ENCODE measurements at regions not wholly inside any gene's neighbourhood (a gene's known extent, or its start where the extent isn't known, plus 50 kb on each side); places are given as distances from the start of the nearest gene placed in this dataset.

- no peaks in the 10 kb centered on the region for H3K79me2 ChIP-seq (ENCODE audit: insufficient read depth, low read length)
- H3K27ac ChIP-seq (ENCODE audit: low read depth, low read length), result no peak overlapping the region
- no peaks in the 10 kb centered on the region for H3K9me3 ChIP-seq (ENCODE audit: insufficient read depth, low read length)
- H3K4me3 ChIP-seq (ENCODE audit: insufficient read depth, low read length, poor library complexity, severe bottlenecking), result no peak overlapping the region
- H3K27me3 ChIP-seq (ENCODE audit: low read length), result no peaks in the 10 kb centered on the region
- no peak overlapping the region for H3K4me2 ChIP-seq (ENCODE audit: low read depth, low read length, poor library complexity, severe bottlenecking)
- no peak overlapping the region for H3K9ac ChIP-seq (ENCODE audit: low read length)
- H2AFZ ChIP-seq (ENCODE audit: low read depth, low read length, severe bottlenecking), result no peak overlapping the region
- no peaks in the 10 kb centered on the region for H3K9me2 ChIP-seq (replicated peaks; ENCODE audit: insufficient read depth, low read length)
- no peaks in the 10 kb centered on the region for H3F3A ChIP-seq (ENCODE audit: insufficient read depth)
- TF ChIP-seq EZH2phosphoT487 (conservative IDR thresholded peaks at IDR 0.05; ENCODE audit: low read length), result no peak
- TF ChIP-seq, protein P1, sequence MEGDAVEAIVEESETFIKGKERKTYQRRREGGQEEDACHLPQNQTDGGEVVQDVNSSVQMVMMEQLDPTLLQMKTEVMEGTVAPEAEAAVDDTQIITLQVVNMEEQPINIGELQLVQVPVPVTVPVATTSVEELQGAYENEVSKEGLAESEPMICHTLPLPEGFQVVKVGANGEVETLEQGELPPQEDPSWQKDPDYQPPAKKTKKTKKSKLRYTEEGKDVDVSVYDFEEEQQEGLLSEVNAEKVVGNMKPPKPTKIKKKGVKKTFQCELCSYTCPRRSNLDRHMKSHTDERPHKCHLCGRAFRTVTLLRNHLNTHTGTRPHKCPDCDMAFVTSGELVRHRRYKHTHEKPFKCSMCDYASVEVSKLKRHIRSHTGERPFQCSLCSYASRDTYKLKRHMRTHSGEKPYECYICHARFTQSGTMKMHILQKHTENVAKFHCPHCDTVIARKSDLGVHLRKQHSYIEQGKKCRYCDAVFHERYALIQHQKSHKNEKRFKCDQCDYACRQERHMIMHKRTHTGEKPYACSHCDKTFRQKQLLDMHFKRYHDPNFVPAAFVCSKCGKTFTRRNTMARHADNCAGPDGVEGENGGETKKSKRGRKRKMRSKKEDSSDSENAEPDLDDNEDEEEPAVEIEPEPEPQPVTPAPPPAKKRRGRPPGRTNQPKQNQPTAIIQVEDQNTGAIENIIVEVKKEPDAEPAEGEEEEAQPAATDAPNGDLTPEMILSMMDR (IDR thresholded peaks at IDR 0.05; ENCODE audit: insufficient read depth, low read length, poor library complexity, severe bottlenecking), result no peak
- no peaks in the 10 kb centered on the region for H3K36me3 ChIP-seq (ENCODE audit: low read length)
- H4K20me1 ChIP-seq (ENCODE audit: low read depth, low read length), result no peaks in the 10 kb centered on the region
Measured at GRCh38 chr9:113649054-113649453, 185.5 kb downstream of the RGS3 start.

- TF ChIP-seq, protein P1 (IDR thresholded peaks at IDR 0.05; ENCODE audit: insufficient read depth, low read length, poor library complexity, severe bottlenecking), result no peak
- no peak for TF ChIP-seq EZH2phosphoT487 (conservative IDR thresholded peaks at IDR 0.05; ENCODE audit: low read length)
- H3K27me3 ChIP-seq (ENCODE audit: low read length), result no peaks in the 10 kb centered on the region
- H3F3A ChIP-seq (ENCODE audit: insufficient read depth), result no peaks in the 10 kb centered on the region
- H3K9ac ChIP-seq (ENCODE audit: low read length), result no peak overlapping the region
- no peaks in the 10 kb centered on the region for H3K79me2 ChIP-seq (ENCODE audit: insufficient read depth, low read length)
- no peaks in the 10 kb centered on the region for H3K9me2 ChIP-seq (replicated peaks; ENCODE audit: insufficient read depth, low read length)
- H3K36me3 ChIP-seq (ENCODE audit: low read length), result no peaks in the 10 kb centered on the region
- no peak overlapping the region for H3K27ac ChIP-seq (ENCODE audit: low read depth, low read length)
- H3K4me2 ChIP-seq (ENCODE audit: low read depth, low read length, poor library complexity, severe bottlenecking), result no peak overlapping the region
- H2AFZ ChIP-seq (ENCODE audit: low read depth, low read length, severe bottlenecking), result no peak overlapping the region
- no peaks in the 10 kb centered on the region for H3K9me3 ChIP-seq (ENCODE audit: insufficient read depth, low read length)
- H4K20me1 ChIP-seq (ENCODE audit: low read depth, low read length), result no peaks in the 10 kb centered on the region
- H3K4me3 ChIP-seq (ENCODE audit: insufficient read depth, low read length, poor library complexity, severe bottlenecking), result no peak overlapping the region
Measured at GRCh38 chr9:113649855-113650206, 186.3 kb downstream of the RGS3 start.

- no peaks in the 10 kb centered on the region for H4K20me1 ChIP-seq (ENCODE audit: low read depth, low read length)
- H3K4me3 ChIP-seq (ENCODE audit: insufficient read depth, low read length, poor library complexity, severe bottlenecking), result no peak overlapping the region
- no peaks in the 10 kb centered on the region for H3K36me3 ChIP-seq (ENCODE audit: low read length)
- H3K27me3 ChIP-seq (ENCODE audit: low read length), result no peaks in the 10 kb centered on the region
- no peak overlapping the region for H3K27ac ChIP-seq (ENCODE audit: low read depth, low read length)
- H3K79me2 ChIP-seq (ENCODE audit: insufficient read depth, low read length), result no peaks in the 10 kb centered on the region
- no peaks in the 10 kb centered on the region for H3K9me2 ChIP-seq (replicated peaks; ENCODE audit: insufficient read depth, low read length)
- no peak overlapping the region for H2AFZ ChIP-seq (ENCODE audit: low read depth, low read length, severe bottlenecking)
- H3K4me2 ChIP-seq (ENCODE audit: low read depth, low read length, poor library complexity, severe bottlenecking), result no peak overlapping the region
- H3F3A ChIP-seq (ENCODE audit: insufficient read depth), result no peaks in the 10 kb centered on the region
- H3K9ac ChIP-seq (ENCODE audit: low read length), result no peak overlapping the region
- TF ChIP-seq EZH2phosphoT487 (conservative IDR thresholded peaks at IDR 0.05; ENCODE audit: low read length), result no peak
- TF ChIP-seq, protein P1 (IDR thresholded peaks at IDR 0.05; ENCODE audit: insufficient read depth, low read length, poor library complexity, severe bottlenecking), result no peak
- H3K9me3 ChIP-seq (ENCODE audit: insufficient read depth, low read length), result no peaks in the 10 kb centered on the region
Measured at GRCh38 chr9:113650207-113651131, 186.9 kb downstream of the RGS3 start.
